ENCODE measurements at regions not wholly inside any gene's neighbourhood (a gene's known extent, or its start where the extent isn't known, plus 50 kb on each side); places are given as distances from the start of the nearest gene placed in this dataset.
"Not testable (repeated sequence)": the region's sequence is repeated elsewhere in the genome, so short reads cannot be mapped to it uniquely, and the experiment has no call there.

- no peak for DNase-seq (ENCODE audit: low read depth in 2 of 2)
Measured at GRCh38 chr17:13785981-13786598, 184.4 kb upstream of the HS3ST3A1 start.

- DNase-seq (ENCODE audit: low read depth in 2 of 2): no peak
Measured at GRCh38 chr17:13787636-13788035, 185.9 kb upstream of the HS3ST3A1 start.

GRCh38 chr17:13788385-13788784, 186.7 kb upstream of the HS3ST3A1 start:
- no peak for DNase-seq (ENCODE audit: low read depth in 2 of 2)

- no peak for DNase-seq (ENCODE audit: low read depth in 2 of 2)
Measured at GRCh38 chr17:13792314-13792713, 190.6 kb upstream of the HS3ST3A1 start.

- no peak for DNase-seq (ENCODE audit: low read depth in 2 of 2)
Measured at GRCh38 chr17:13793951-13794350, 192.2 kb upstream of the HS3ST3A1 start.

- DNase-seq (ENCODE audit: low read depth in 2 of 2): no peak
Measured at GRCh38 chr17:13797863-13798262, 196.1 kb upstream of the HS3ST3A1 start.

- DNase-seq (ENCODE audit: low read depth in 2 of 2): no peak
Measured at GRCh38 chr17:13806092-13806491, 204.4 kb upstream of the HS3ST3A1 start.

GRCh38 chr17:13807103-13807502, 205.4 kb upstream of the HS3ST3A1 start:
- no peak for DNase-seq (ENCODE audit: low read depth in 2 of 2)

- no peak for DNase-seq (ENCODE audit: low read depth in 2 of 2)
Measured at GRCh38 chr17:13812350-13812749, 210.6 kb upstream of the HS3ST3A1 start.

GRCh38 chr17:13813347-13814240, 211.9 kb upstream of the HS3ST3A1 start:
- DNase-seq (ENCODE audit: low read depth in 2 of 2): no peak

- DNase-seq (ENCODE audit: low read depth in 2 of 2): no peak
Measured at GRCh38 chr17:13822700-13823099, 221.0 kb upstream of the HS3ST3A1 start.

GRCh38 chr17:13825526-13826040, 223.9 kb upstream of the HS3ST3A1 start:
- no peak for DNase-seq (ENCODE audit: low read depth in 2 of 2)

- DNase-seq (ENCODE audit: low read depth in 2 of 2): no peak
Measured at GRCh38 chr17:13827118-13827517, 225.4 kb upstream of the HS3ST3A1 start.

GRCh38 chr17:13833921-13834320, 232.2 kb upstream of the HS3ST3A1 start:
- no peak for DNase-seq (ENCODE audit: low read depth in 2 of 2)

GRCh38 chr17:13835151-13835550, 233.4 kb upstream of the HS3ST3A1 start:
- no peak for DNase-seq (ENCODE audit: low read depth in 2 of 2)

- no peak for DNase-seq (ENCODE audit: low read depth in 2 of 2)
Measured at GRCh38 chr17:13837417-13837816, 231.9 kb upstream of the COX10 start.

- DNase-seq (ENCODE audit: low read depth in 2 of 2): no peak
Measured at GRCh38 chr17:13840254-13840653, 229.1 kb upstream of the COX10 start.

- no peak for DNase-seq (ENCODE audit: low read depth in 2 of 2)
Measured at GRCh38 chr17:13843862-13844635, 225.3 kb upstream of the COX10 start.

- DNase-seq (ENCODE audit: low read depth in 2 of 2): no peak
Measured at GRCh38 chr17:13851889-13852288, 217.4 kb upstream of the COX10 start.

- not testable (repeated sequence) for DNase-seq (ENCODE audit: low read depth in 2 of 2)
Measured at GRCh38 chr17:13855730-13856129, 213.6 kb upstream of the COX10 start.

GRCh38 chr17:13862346-13862745, 207.0 kb upstream of the COX10 start:
- DNase-seq (ENCODE audit: low read depth in 2 of 2): no peak

- no peak for DNase-seq (ENCODE audit: low read depth in 2 of 2)
Measured at GRCh38 chr17:13863436-13863835, 205.9 kb upstream of the COX10 start.

Data from lung microvascular endothelial cell (primary cell).